Upper lobe of left lung (tissue), 6 donors: ENCODE measurements at regions not wholly inside any gene's neighbourhood (a gene's known extent, or its start where the extent isn't known, plus 50 kb on each side); places are given as distances from the start of the nearest gene placed in this dataset.

Experiments
- ATAC-seq, 2 donors: fragments of 200-7000 bp; cut with Tn5 transposase; one replicate each; pipeline ENCODE4 v1.9.1; 2022; ENCODE audit warnings: mild to moderate bottlenecking in 2 of 2, moderate library complexity in 2 of 2; ENCODE audit not compliant: low FRiP score in 2 of 2
- DNase-seq, 2 donors: peaks; one replicate each; pipeline ENCODE4 v3.0.0-alpha.2; 2019 to 2020
- H3K27ac ChIP-seq, 4 donors: fragments of 200-600 bp; sonication (generic); one replicate each; pipeline ENCODE4 v1.5.1; 2016 to 2019
- H3K27me3 ChIP-seq, 4 donors: fragments of 200-600 bp; sonication (generic); one replicate each; pipeline ENCODE4 v1.5.1; 2017 to 2019
- H3K36me3 ChIP-seq, 4 donors: fragments of 200-600 bp; sonication (generic); one replicate each; pipeline ENCODE4 v1.5.1; 2016 to 2019
- H3K4me1 ChIP-seq, 4 donors: fragments of 200-600 bp; sonication (generic); one replicate each; pipeline ENCODE4 v1.5.1; 2018 to 2019
- H3K4me3 ChIP-seq, 4 donors: fragments of 200-600 bp; sonication (generic); one replicate each; pipeline ENCODE4 v1.5.1; 2017 to 2019; ENCODE audit warnings: mild to moderate bottlenecking in 2 of 4, moderate library complexity in 1 of 4
- H3K9me3 ChIP-seq, 4 donors: fragments of 200-600 bp; sonication (generic); one replicate each; pipeline ENCODE4 v1.5.1; 2018 to 2019
- EP300 ChIP-seq, 4 donors: sonication (generic); formaldehyde crosslinking; IDR thresholded peaks; one replicate each; pipeline ENCODE4 v1.5.1; 2017; ENCODE audit warnings: antibody characterized with exemption in 4 of 4, control low read depth in 2 of 4
- POLR2A ChIP-seq, 4 donors: fragments of 450-650 bp; IDR thresholded peaks; one replicate each; pipeline ENCODE4 v1.5.1; 2016 to 2017; ENCODE audit warnings: antibody characterized with exemption in 4 of 4, mild to moderate bottlenecking in 2 of 4
- POLR2AphosphoS5 ChIP-seq, 2 donors: sonication (generic); formaldehyde crosslinking; IDR thresholded peaks; one replicate each; pipeline ENCODE4 v1.5.1; 2017; ENCODE audit warnings: antibody characterized with exemption in 2 of 2
- WGBS, 2 donors: methylation state at CpG; one replicate each; pipeline ENCODE4 v1.1.5; 2017 to 2018; 5-methylcytosine and 5-hydroxymethylcytosine counted together
- TF ChIP-seq, protein P1 (sequence below), 6 experiments: fragments of 450-650 bp in 4 of 6; fragments of 200-600 bp in 2 of 6; sonication (generic) in 2 of 6; IDR thresholded peaks; one replicate each; pipeline ENCODE4 v1.5.1; 2016 to 2019; ENCODE audit warnings: antibody characterized with exemption in 6 of 6
- donor health status: DM: no; HTN: no; CAD: no; lungs with moderate emphysema.
- donor health status: DM: no; HTN: yes; CAD: no; lungs with severe emphysema.

- Histone ChIP-seq H3K9me3 (no peaks in the 10 kb centered on the region), H3K36me3 (no peaks in the 10 kb centered on the region), H3K4me3 (no peak overlapping the region), H3K4me1 (no peaks in the 10 kb centered on the region), H3K27ac (no peak overlapping the region), H3K27me3 (no peaks in the 10 kb centered on the region)
- 70 to 90% methylated on average over 7 to 24 of the region's 25 CpGs for WGBS, 2 donors
- DNase-seq (peak in 1 of 2 donors; percentile 51), ATAC-seq (no peak)
- TF ChIP-seq, protein P1, sequence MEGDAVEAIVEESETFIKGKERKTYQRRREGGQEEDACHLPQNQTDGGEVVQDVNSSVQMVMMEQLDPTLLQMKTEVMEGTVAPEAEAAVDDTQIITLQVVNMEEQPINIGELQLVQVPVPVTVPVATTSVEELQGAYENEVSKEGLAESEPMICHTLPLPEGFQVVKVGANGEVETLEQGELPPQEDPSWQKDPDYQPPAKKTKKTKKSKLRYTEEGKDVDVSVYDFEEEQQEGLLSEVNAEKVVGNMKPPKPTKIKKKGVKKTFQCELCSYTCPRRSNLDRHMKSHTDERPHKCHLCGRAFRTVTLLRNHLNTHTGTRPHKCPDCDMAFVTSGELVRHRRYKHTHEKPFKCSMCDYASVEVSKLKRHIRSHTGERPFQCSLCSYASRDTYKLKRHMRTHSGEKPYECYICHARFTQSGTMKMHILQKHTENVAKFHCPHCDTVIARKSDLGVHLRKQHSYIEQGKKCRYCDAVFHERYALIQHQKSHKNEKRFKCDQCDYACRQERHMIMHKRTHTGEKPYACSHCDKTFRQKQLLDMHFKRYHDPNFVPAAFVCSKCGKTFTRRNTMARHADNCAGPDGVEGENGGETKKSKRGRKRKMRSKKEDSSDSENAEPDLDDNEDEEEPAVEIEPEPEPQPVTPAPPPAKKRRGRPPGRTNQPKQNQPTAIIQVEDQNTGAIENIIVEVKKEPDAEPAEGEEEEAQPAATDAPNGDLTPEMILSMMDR (IDR thresholded peaks at IDR 0.05): no peak
- TF ChIP-seq EP300 (IDR thresholded peaks at IDR 0.05) (no peak), POLR2A (IDR thresholded peaks at IDR 0.05) (no peak), POLR2AphosphoS5 (IDR thresholded peaks at IDR 0.05) (no peak)
Measured at GRCh38 chrX:66328950-66329596, 165.0 kb downstream of the HEPH start.

GRCh38 chrX:66360894-66361293, 196.8 kb downstream of the HEPH start:
- H3K27me3 ChIP-seq: peaks cover 0 to 7% (median 0%) of the 10 kb centered on the region in 4 donors
- DNase-seq (no peak), ATAC-seq (no peak)
- TF ChIP-seq, protein P1 (IDR thresholded peaks at IDR 0.05): no peak
- TF ChIP-seq EP300 (IDR thresholded peaks at IDR 0.05) (no peak), POLR2AphosphoS5 (IDR thresholded peaks at IDR 0.05) (no peak), POLR2A (IDR thresholded peaks at IDR 0.05) (no peak)
- H3K36me3 ChIP-seq: no peaks in the 10 kb centered on the region
- H3K4me1 ChIP-seq: no peaks in the 10 kb centered on the region
- WGBS, 2 donors: 56 to 82% methylated on average over 3 of the region's 3 CpGs
- H3K9me3 ChIP-seq: peaks cover 0 to 5% (median 0%) of the 10 kb centered on the region in 4 donors
- H3K4me3 ChIP-seq: no peak overlapping the region
- no peak overlapping the region for H3K27ac ChIP-seq

- Histone ChIP-seq H3K36me3 (no peaks in the 10 kb centered on the region), H3K4me1 (no peaks in the 10 kb centered on the region), H3K27me3 (no peaks in the 10 kb centered on the region), H3K4me3 (no peak overlapping the region), H3K27ac (no peak overlapping the region), H3K9me3 (no peaks in the 10 kb centered on the region)
- no peak for DNase-seq
- no peak for ATAC-seq
- TF ChIP-seq, protein P1 (IDR thresholded peaks at IDR 0.05): no peak
- TF ChIP-seq POLR2AphosphoS5 (IDR thresholded peaks at IDR 0.05): no peak
- TF ChIP-seq POLR2A (IDR thresholded peaks at IDR 0.05): no peak
- WGBS, 2 donors: 89 to 93% methylated on average over 1 of the region's 1 CpG
Measured at GRCh38 chrX:66384722-66385121, 220.7 kb downstream of the HEPH start.

- no peaks in the 10 kb centered on the region for H3K4me1 ChIP-seq
- WGBS, 2 donors: 40 to 41% methylated on average over 1 of the region's 1 CpG
- no peak overlapping the region for H3K4me3 ChIP-seq
- TF ChIP-seq POLR2AphosphoS5 (IDR thresholded peaks at IDR 0.05) (no peak), EP300 (IDR thresholded peaks at IDR 0.05) (no peak), POLR2A (IDR thresholded peaks at IDR 0.05) (no peak)
- TF ChIP-seq, protein P1 (IDR thresholded peaks at IDR 0.05): no peak
- no peak for DNase-seq
- ATAC-seq: no peak
- H3K36me3 ChIP-seq: no peaks in the 10 kb centered on the region
- peaks cover 0 to 9% (median 0%) of the 10 kb centered on the region in 4 donors for H3K9me3 ChIP-seq
- no peaks in the 10 kb centered on the region for H3K27me3 ChIP-seq
- H3K27ac ChIP-seq: no peak overlapping the region
Measured at GRCh38 chrX:66399273-66399672, 235.2 kb downstream of the HEPH start.

DNA sequence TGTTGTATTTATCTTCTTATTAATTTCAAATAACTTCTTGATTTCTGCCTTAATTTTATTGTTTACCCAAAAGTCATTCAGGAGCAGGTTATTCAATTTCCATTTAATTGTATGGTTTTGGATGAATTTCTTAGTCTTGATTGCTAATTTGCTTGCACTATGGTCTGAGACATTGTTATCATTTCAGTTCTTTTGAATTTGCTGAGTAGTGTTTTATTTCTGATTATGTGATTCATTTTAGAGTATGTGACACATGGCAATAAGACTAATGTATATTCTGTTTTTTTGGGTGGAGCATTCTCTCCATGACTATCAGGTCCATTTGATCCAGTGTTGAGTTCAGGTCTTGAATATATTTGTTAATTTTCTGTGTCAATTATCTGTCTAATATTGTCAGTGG, 236.7 kb downstream of the EDA2R start:
- ATAC-seq (no peak), DNase-seq (no peak)
- no peak overlapping the region for H3K4me3 ChIP-seq
- no peak overlapping the region for H3K27ac ChIP-seq
- TF ChIP-seq, protein P1 (IDR thresholded peaks at IDR 0.05): no peak
- no peak for TF ChIP-seq POLR2A (IDR thresholded peaks at IDR 0.05)
- TF ChIP-seq EP300 (IDR thresholded peaks at IDR 0.05): no peak
- H3K27me3 ChIP-seq: no peaks in the 10 kb centered on the region
- H3K9me3 ChIP-seq: peaks cover 0 to under 1% (median 0%) of the 10 kb centered on the region in 4 donors
- no peaks in the 10 kb centered on the region for H3K4me1 ChIP-seq
- H3K36me3 ChIP-seq: no peaks in the 10 kb centered on the region
